Ascending aorta (tissue), 2 donors: ENCODE measurements at regions not wholly inside any gene's neighbourhood (a gene's known extent, or its start where the extent isn't known, plus 50 kb on each side); places are given as distances from the start of the nearest gene placed in this dataset.

ENCODE experiments used
- DNase-seq, 2 donors: peaks; one replicate each; pipeline ENCODE4 v3.0.0-alpha.2; 2019; ENCODE audit warnings: low spot score in 2 of 2
- H3K27ac ChIP-seq, 2 donors: fragments of 200-600 bp; sonication (generic); one replicate each; pipeline ENCODE4 v1.5.1; 2016 to 2017; ENCODE audit warnings: mild to moderate bottlenecking in 1 of 2
- H3K27me3 ChIP-seq: fragments of 200-600 bp; sonication (generic); one replicate; pipeline ENCODE4 v1.5.1; 2017
- H3K36me3 ChIP-seq, 2 donors: fragments of 200-600 bp; sonication (generic); one replicate each; pipeline ENCODE4 v1.5.1; 2016
- H3K4me1 ChIP-seq, 2 donors: fragments of 200-600 bp; sonication (generic); one replicate each; pipeline ENCODE4 v1.5.1; 2016 to 2017; ENCODE audit warnings: mild to moderate bottlenecking in 1 of 2
- H3K4me3 ChIP-seq, 2 donors: fragments of 200-600 bp; sonication (generic); one replicate each; pipeline ENCODE4 v1.5.1; 2016 to 2017; ENCODE audit warnings: mild to moderate bottlenecking in 1 of 2
- H3K9me3 ChIP-seq, 2 donors: fragments of 200-600 bp; sonication (generic); one replicate each; pipeline ENCODE4 v1.5.1; 2016
- CTCF ChIP-seq, 3 experiments: fragments of 200-600 bp in 2 of 3; fragments of 450-650 bp in 1 of 3; sonication (generic) in 2 of 3; IDR thresholded peaks; one replicate each; pipeline ENCODE4 v1.5.1; 2016 to 2019; ENCODE audit warnings: antibody characterized with exemption in 3 of 3, mild to moderate bottlenecking in 1 of 3, moderate library complexity in 1 of 3
- intact Hi-C: fragments of 100-400 bp; cut with DNase I; formaldehyde crosslinking; loops from one replicate; pipeline ENCODE4 v1.15.1; 2023

DNA sequence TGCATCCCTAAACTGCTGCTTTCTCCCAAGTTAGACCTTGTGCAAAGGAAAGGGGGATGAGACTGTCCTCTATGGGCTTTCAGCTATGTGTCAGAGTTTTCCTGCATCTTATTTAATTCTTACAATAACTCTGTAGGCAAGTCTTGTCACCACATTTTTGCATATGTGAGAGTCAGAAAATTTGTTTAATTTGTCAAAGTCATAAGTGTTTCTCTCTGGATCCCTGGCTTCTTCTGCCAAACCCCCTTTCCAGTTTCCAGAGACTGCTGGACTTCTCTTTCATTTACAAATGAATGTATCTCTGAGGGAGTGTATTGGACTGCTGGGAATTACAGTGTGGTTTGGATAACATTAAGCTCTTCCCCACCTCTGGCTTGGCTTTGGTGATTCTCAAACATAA is 877.6 kb upstream of the SEL1L start:
- H3K27me3 ChIP-seq, result no peaks in the 10 kb centered on the region
- no peak overlapping the region for H3K4me3 ChIP-seq
- intact Hi-C loops, result no loop called here
- H3K27ac ChIP-seq, result no peak overlapping the region
- no peaks in the 10 kb centered on the region for H3K4me1 ChIP-seq
- H3K9me3 ChIP-seq, result no peaks in the 10 kb centered on the region
- H3K36me3 ChIP-seq, result no peaks in the 10 kb centered on the region
- no peak for TF ChIP-seq CTCF (IDR thresholded peaks at IDR 0.05)
- DNase-seq, result no peak

GRCh38 chr14:82412545-82412944 is 878.9 kb upstream of the SEL1L start:
- no peak overlapping the region for H3K27ac ChIP-seq
- no peak for DNase-seq
- no peaks in the 10 kb centered on the region for H3K27me3 ChIP-seq
- no peaks in the 10 kb centered on the region for H3K36me3 ChIP-seq
- intact Hi-C loops, result no loop called here
- TF ChIP-seq CTCF (IDR thresholded peaks at IDR 0.05), result no peak
- no peaks in the 10 kb centered on the region for H3K9me3 ChIP-seq
- H3K4me1 ChIP-seq, result no peaks in the 10 kb centered on the region
- H3K4me3 ChIP-seq, result no peak overlapping the region

DNA sequence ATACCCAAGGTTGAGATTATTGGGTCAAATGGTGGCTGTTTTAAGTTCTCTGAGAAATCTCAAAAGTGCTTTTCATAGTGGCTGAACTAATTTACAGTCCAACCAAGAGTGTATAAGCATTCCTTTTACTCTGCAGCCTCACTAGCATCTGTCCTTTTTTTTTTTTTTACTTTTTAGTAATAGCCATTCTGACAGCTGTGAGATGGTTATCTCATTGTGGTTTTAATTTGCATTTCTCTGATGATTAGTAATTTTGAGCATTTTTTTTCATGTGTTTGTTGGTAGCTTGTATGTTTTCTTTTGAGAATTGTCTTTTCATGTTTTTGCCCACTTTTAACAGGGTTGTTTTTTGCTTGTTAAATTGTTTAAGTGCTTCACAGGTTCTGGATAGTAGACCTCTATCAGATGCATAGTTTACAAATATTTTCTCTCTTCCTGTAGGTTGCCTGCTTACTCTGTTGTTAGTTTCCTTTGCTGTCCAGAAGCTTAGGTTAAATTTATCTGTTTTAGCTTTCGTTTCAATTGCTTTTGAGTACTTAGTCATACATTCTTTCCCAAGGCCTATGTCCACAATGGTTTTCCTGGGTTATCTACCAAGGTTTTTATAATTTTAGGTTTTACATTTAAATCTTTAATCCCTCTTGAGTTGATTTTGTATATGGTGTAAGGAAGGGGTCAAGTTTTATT is 881.3 kb upstream of the SEL1L start:
- DNase-seq, result no peak
- no peaks in the 10 kb centered on the region for H3K27me3 ChIP-seq
- intact Hi-C loops, result no loop called here
- no peak overlapping the region for H3K27ac ChIP-seq
- TF ChIP-seq CTCF (IDR thresholded peaks at IDR 0.05), result no peak
- H3K36me3 ChIP-seq, result no peaks in the 10 kb centered on the region
- no peak overlapping the region for H3K4me3 ChIP-seq
- peaks cover 0 to 18% of the 10 kb centered on the region in 2 donors for H3K9me3 ChIP-seq
- H3K4me1 ChIP-seq, result no peaks in the 10 kb centered on the region

- H3K27ac ChIP-seq, result no peak overlapping the region
- DNase-seq, result no peak
- intact Hi-C loops, result no loop called here
- H3K4me3 ChIP-seq, result no peak overlapping the region
- H3K9me3 ChIP-seq, result peaks cover 0 to 18% of the 10 kb centered on the region in 2 donors
- no peaks in the 10 kb centered on the region for H3K27me3 ChIP-seq
- H3K36me3 ChIP-seq, result no peaks in the 10 kb centered on the region
- no peaks in the 10 kb centered on the region for H3K4me1 ChIP-seq
- TF ChIP-seq CTCF (IDR thresholded peaks at IDR 0.05), result no peak
These were observed 886.3 kb upstream of the SEL1L start for GRCh38 chr14:82419933-82420332.

DNA sequence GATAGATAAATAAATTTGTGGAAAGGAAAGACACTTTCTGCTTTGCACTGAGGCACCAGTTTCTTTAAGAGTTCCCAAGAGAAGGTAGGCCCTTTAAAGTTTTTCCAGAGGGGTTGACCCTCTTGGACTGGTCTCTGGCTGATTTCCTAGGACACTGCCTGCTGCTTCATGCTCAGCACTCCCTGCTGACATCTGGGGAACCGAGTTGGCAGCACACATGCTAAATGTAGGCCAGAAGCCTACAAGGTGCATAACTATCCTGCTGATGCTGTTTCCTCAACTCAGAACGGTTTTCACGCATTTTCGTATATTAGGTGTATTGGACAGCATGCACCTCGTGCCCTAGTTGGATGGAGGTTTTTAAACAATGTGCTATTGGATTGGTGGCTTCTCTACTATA is 887.2 kb upstream of the SEL1L start:
- intact Hi-C loops, result no loop called here
- TF ChIP-seq CTCF (IDR thresholded peaks at IDR 0.05), result no peak
- H3K9me3 ChIP-seq, result peaks cover 0 to 18% of the 10 kb centered on the region in 2 donors
- H3K27me3 ChIP-seq, result no peaks in the 10 kb centered on the region
- no peak overlapping the region for H3K27ac ChIP-seq
- H3K4me3 ChIP-seq, result no peak overlapping the region
- DNase-seq, result no peak
- H3K4me1 ChIP-seq, result no peaks in the 10 kb centered on the region
- H3K36me3 ChIP-seq, result no peaks in the 10 kb centered on the region

GRCh38 chr14:82421286-82421685 is 887.6 kb upstream of the SEL1L start:
- no peak overlapping the region for H3K27ac ChIP-seq
- no peaks in the 10 kb centered on the region for H3K4me1 ChIP-seq
- peaks cover 0 to 18% of the 10 kb centered on the region in 2 donors for H3K9me3 ChIP-seq
- H3K36me3 ChIP-seq, result no peaks in the 10 kb centered on the region
- no peak for TF ChIP-seq CTCF (IDR thresholded peaks at IDR 0.05)
- H3K27me3 ChIP-seq, result no peaks in the 10 kb centered on the region
- intact Hi-C loops, result no loop called here
- no peak overlapping the region for H3K4me3 ChIP-seq
- DNase-seq, result no peak
